Neural progenitor cell (in vitro differentiated cells): ENCODE measurements at regions not wholly inside any gene's neighbourhood (a gene's known extent, or its start where the extent isn't known, plus 50 kb on each side); places are given as distances from the start of the nearest gene placed in this dataset.
A peak's percentile ranks its signal among the peaks of the same experiment; 100 is the strongest.

Source experiments
- DNase-seq: peaks from one replicate; pipeline ENCODE4 v3.0.0-alpha.2; 2016; ENCODE audit warnings: low spot score
- H2AFZ ChIP-seq: fragments of 200-600 bp; sonication (generic); replicated peaks from 2 replicates; pipeline ENCODE4 v1.6.1; 2016; ENCODE audit warnings: antibody characterized with exemption
- H3F3A ChIP-seq: fragments of 200-600 bp; sonication (generic); 2 replicates; pipeline ENCODE4 v1.6.1; 2016; ENCODE audit warnings: antibody characterized with exemption, low read depth
- H3K27ac ChIP-seq: fragments of 200-600 bp; sonication (generic); 2 replicates; pipeline ENCODE4 v1.5.1; 2016; ENCODE audit warnings: mild to moderate bottlenecking
- H3K27me3 ChIP-seq: fragments of 200-600 bp; sonication (generic); 2 replicates; pipeline ENCODE4 v1.6.1; 2016; ENCODE audit warnings: mild to moderate bottlenecking, moderate library complexity
- H3K36me3 ChIP-seq: fragments of 200-600 bp; sonication (generic); 2 replicates; pipeline ENCODE4 v1.5.1; 2016
- H3K4me1 ChIP-seq: fragments of 200-600 bp; sonication (generic); 2 replicates; pipeline ENCODE4 v1.6.1; 2016; ENCODE audit warnings: mixed run types
- H3K4me2 ChIP-seq: fragments of 200-600 bp; sonication (generic); 2 replicates; pipeline ENCODE4 v1.6.1; 2016
- H3K4me3 ChIP-seq: fragments of 200-600 bp; sonication (generic); 2 replicates; pipeline ENCODE4 v1.5.1; 2016
- H3K79me2 ChIP-seq: fragments of 200-600 bp; sonication (generic); 2 replicates; pipeline ENCODE4 v1.6.1; 2016; ENCODE audit warnings: low read depth
- H3K9ac ChIP-seq: fragments of 200-600 bp; sonication (generic); 2 replicates; pipeline ENCODE4 v1.6.1; 2016
- H3K9me3 ChIP-seq: fragments of 200-600 bp; sonication (generic); 2 replicates; pipeline ENCODE4 v1.5.1; 2016; ENCODE audit warnings: low read depth
- H4K20me1 ChIP-seq: fragments of 200-600 bp; sonication (generic); 2 replicates; pipeline ENCODE4 v1.6.1; 2016; ENCODE audit warnings: low read depth
- H3K27ac Mint-ChIP-seq: 3 replicates; pipeline ENCODE4 v1.8.0; 2021; ENCODE audit warnings: mixed read lengths
- H3K27me3 Mint-ChIP-seq: 2 replicates; pipeline ENCODE4 v1.8.0; 2022; ENCODE audit warnings: low read depth, mild to moderate bottlenecking, inconsistent platforms, moderate library complexity, mixed read lengths; ENCODE audit not compliant: insufficient read depth
- H3K36me3 Mint-ChIP-seq: 3 replicates; pipeline ENCODE4 v1.8.0; 2021; ENCODE audit warnings: mixed read lengths
- H3K4me1 Mint-ChIP-seq: 3 replicates; pipeline ENCODE4 v1.8.0; 2021; ENCODE audit warnings: mixed read lengths
- H3K4me3 Mint-ChIP-seq: 3 replicates; pipeline ENCODE4 v1.8.0; 2021; ENCODE audit warnings: mild to moderate bottlenecking, moderate library complexity, mixed read lengths
- H3K9me3 Mint-ChIP-seq: 3 replicates; pipeline ENCODE4 v1.8.0; 2020; ENCODE audit warnings: mixed read lengths
- EZH2 ChIP-seq: fragments of 200-600 bp; sonication (generic); IDR thresholded peaks from 2 replicates; pipeline ENCODE4 v1.6.1; 2017; ENCODE audit warnings: antibody characterized with exemption, mild to moderate bottlenecking, moderate library complexity
- EZH2phosphoT487 ChIP-seq: fragments of 200-600 bp; sonication (generic); IDR thresholded peaks from 2 replicates; pipeline ENCODE4 v1.6.1; 2017; ENCODE audit warnings: antibody characterized with exemption
- TF ChIP-seq, protein P1 (sequence below): fragments of 200-600 bp; sonication (generic); IDR thresholded peaks from 2 replicates; pipeline ENCODE4 v1.5.1; 2017; ENCODE audit warnings: antibody characterized with exemption, mild to moderate bottlenecking

- H3K27ac ChIP-seq, result no peak overlapping the region
- H3K4me3 Mint-ChIP-seq, result no peak overlapping the region
- H3K27ac Mint-ChIP-seq, result no peak overlapping the region
- no peak overlapping the region for H3K4me2 ChIP-seq
- H3F3A ChIP-seq, result peaks cover 65% of the 10 kb centered on the region
- peaks cover 56% of the 10 kb centered on the region for H3K4me1 ChIP-seq
- peaks cover 100% of the 10 kb centered on the region for H4K20me1 ChIP-seq
- H3K9me3 ChIP-seq, result no peaks in the 10 kb centered on the region
- peaks cover 89% of the 10 kb centered on the region for H3K4me1 Mint-ChIP-seq
- no peak overlapping the region for H3K9ac ChIP-seq
- H3K36me3 ChIP-seq, result peaks cover 6% of the 10 kb centered on the region
- peaks cover 100% of the 10 kb centered on the region for H3K79me2 ChIP-seq
- DNase-seq, result no peak
- H3K36me3 Mint-ChIP-seq, result peaks cover 68% of the 10 kb centered on the region
- no peak overlapping the region for H2AFZ ChIP-seq
- H3K27me3 Mint-ChIP-seq, result peaks cover 4% of the 10 kb centered on the region
- H3K4me3 ChIP-seq, result no peak overlapping the region
- TF ChIP-seq, protein P1, sequence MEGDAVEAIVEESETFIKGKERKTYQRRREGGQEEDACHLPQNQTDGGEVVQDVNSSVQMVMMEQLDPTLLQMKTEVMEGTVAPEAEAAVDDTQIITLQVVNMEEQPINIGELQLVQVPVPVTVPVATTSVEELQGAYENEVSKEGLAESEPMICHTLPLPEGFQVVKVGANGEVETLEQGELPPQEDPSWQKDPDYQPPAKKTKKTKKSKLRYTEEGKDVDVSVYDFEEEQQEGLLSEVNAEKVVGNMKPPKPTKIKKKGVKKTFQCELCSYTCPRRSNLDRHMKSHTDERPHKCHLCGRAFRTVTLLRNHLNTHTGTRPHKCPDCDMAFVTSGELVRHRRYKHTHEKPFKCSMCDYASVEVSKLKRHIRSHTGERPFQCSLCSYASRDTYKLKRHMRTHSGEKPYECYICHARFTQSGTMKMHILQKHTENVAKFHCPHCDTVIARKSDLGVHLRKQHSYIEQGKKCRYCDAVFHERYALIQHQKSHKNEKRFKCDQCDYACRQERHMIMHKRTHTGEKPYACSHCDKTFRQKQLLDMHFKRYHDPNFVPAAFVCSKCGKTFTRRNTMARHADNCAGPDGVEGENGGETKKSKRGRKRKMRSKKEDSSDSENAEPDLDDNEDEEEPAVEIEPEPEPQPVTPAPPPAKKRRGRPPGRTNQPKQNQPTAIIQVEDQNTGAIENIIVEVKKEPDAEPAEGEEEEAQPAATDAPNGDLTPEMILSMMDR, result no peak
- TF ChIP-seq EZH2 (no peak), EZH2phosphoT487 (no peak)
- no peaks in the 10 kb centered on the region for H3K9me3 Mint-ChIP-seq
- H3K27me3 ChIP-seq, result no peaks in the 10 kb centered on the region
Measured at GRCh38 chr5:124645396-124645795, 101.0 kb downstream of the ZNF608 start.

GRCh38 chr5:124644582-124644981 is 101.9 kb downstream of the ZNF608 start:
- H3F3A ChIP-seq, result peaks cover 66% of the 10 kb centered on the region
- H3K36me3 ChIP-seq, result peaks cover 6% of the 10 kb centered on the region
- H3K27ac ChIP-seq, result no peak overlapping the region
- peaks cover 68% of the 10 kb centered on the region for H3K36me3 Mint-ChIP-seq
- H3K4me1 Mint-ChIP-seq, result peaks cover 87% of the 10 kb centered on the region
- no peak overlapping the region for H3K4me3 Mint-ChIP-seq
- no peaks in the 10 kb centered on the region for H3K9me3 ChIP-seq
- H3K4me2 ChIP-seq, result peak overlapping the region; percentile 56
- H3K9ac ChIP-seq, result no peak overlapping the region
- H3K27me3 Mint-ChIP-seq, result peaks cover 4% of the 10 kb centered on the region
- no peak for DNase-seq
- H2AFZ ChIP-seq, result no peak overlapping the region
- H3K4me1 ChIP-seq, result peaks cover 56% of the 10 kb centered on the region
- H3K27me3 ChIP-seq, result no peaks in the 10 kb centered on the region
- peaks cover 100% of the 10 kb centered on the region for H4K20me1 ChIP-seq
- peaks cover 98% of the 10 kb centered on the region for H3K79me2 ChIP-seq
- no peaks in the 10 kb centered on the region for H3K9me3 Mint-ChIP-seq
- TF ChIP-seq EZH2phosphoT487, result no peak
- TF ChIP-seq, protein P1, result no peak
- TF ChIP-seq EZH2, result no peak
- no peak overlapping the region for H3K27ac Mint-ChIP-seq
- H3K4me3 ChIP-seq, result no peak overlapping the region

DNA sequence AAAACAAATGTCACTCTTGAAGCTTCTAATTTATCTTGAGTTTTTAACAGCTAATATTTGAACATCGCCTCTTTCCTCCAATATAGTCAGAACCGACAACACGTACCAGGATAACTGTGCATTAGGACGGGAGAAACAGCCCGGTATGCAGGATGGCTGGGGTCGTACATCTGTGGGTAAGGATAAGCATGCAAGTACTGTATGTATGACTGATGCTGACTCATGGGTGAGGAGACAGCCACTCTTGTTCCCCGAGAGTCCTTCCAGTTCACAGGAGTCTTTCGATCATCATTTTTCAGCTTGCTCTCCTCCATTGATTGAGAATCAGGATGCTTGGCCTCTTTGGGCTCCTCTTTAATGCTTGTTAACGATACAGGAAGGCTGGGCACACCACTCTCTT is 102.3 kb downstream of the ZNF608 start:
- Histone ChIP-seq H3K9ac (no peak overlapping the region), H3K9me3 (no peaks in the 10 kb centered on the region), H3K4me3 (no peak overlapping the region), H4K20me1 (peaks cover 100% of the 10 kb centered on the region), H2AFZ (no peak overlapping the region), H3F3A (peaks cover 68% of the 10 kb centered on the region), H3K4me1 (peaks cover 56% of the 10 kb centered on the region), H3K36me3 (peaks cover 7% of the 10 kb centered on the region), H3K79me2 (peaks cover 98% of the 10 kb centered on the region), H3K4me2 (peak overlapping the region; percentile 56), H3K27me3 (no peaks in the 10 kb centered on the region), H3K27ac (peak overlapping the region; percentile 64)
- peaks cover 4% of the 10 kb centered on the region for H3K27me3 Mint-ChIP-seq
- H3K36me3 Mint-ChIP-seq, result peaks cover 72% of the 10 kb centered on the region
- peak overlapping the region; percentile 31 for H3K4me3 Mint-ChIP-seq
- no peak overlapping the region for H3K27ac Mint-ChIP-seq
- DNase-seq, result no peak
- H3K9me3 Mint-ChIP-seq, result no peaks in the 10 kb centered on the region
- TF ChIP-seq EZH2phosphoT487 (no peak), EZH2 (no peak)
- TF ChIP-seq, protein P1, result no peak
- H3K4me1 Mint-ChIP-seq, result peaks cover 87% of the 10 kb centered on the region
